Muscle of arm (tissue), 1 donor: ENCODE measurements at regions not wholly inside any gene's neighbourhood (a gene's known extent, or its start where the extent isn't known, plus 50 kb on each side); places are given as distances from the start of the nearest gene placed in this dataset.

Source experiments
- DNase-seq: peaks from one replicate; pipeline ENCODE4 v3.0.0-alpha.2; 2013

DNA sequence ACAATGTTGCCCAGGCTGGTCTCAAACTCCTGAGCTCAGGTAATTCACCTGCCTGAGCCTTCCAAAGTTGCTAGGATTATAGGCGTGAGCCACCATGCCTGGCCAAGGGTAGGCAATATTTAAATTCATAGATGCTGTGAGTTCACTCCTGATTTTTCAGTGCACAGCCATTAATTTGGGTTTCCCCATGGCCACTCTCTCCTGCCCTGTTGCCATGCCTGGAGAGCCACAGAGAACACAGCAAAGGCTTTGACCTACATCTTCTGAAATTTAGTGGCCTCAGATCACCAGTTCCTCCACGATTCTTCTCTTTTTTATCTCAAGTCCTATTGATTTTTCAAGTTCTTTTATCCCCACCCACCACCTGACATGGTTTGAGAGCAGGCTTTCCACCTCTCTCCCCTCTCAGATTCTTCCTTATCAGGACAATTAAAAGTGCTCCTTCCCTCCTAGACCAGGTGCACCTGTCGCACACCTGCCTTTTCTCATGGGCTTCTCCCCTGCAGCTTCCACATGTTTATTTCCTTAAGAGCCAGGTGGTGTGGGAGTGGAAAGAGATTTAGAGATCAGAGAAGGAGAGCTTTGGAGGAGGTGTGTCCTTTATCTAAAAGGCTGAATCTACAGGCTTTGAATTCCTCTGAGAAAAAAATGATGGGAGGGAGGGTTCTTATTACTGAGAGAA, 123.8 kb downstream of the ADRA2A start:
- DNase-seq, result no peak

DNA sequence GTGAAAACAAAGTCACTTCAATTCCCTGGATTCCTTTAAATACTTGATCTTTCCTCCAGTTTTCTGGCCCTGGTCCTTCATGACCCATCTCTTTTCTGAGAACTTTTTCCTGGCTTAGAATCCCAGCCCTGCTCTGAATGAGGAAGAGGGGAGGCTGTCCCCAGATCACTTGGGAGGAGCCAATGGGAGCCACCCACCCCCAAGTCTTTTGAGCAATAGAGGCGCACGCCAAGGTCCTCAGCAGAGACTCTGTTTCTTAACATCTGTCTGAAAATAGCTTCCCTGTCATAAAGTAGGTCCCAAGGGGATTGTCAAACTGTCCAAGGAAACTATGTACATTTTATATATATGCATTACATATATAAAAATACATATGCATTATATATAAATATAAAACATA, 126.8 kb downstream of the ADRA2A start:
- DNase-seq, result no peak

DNA sequence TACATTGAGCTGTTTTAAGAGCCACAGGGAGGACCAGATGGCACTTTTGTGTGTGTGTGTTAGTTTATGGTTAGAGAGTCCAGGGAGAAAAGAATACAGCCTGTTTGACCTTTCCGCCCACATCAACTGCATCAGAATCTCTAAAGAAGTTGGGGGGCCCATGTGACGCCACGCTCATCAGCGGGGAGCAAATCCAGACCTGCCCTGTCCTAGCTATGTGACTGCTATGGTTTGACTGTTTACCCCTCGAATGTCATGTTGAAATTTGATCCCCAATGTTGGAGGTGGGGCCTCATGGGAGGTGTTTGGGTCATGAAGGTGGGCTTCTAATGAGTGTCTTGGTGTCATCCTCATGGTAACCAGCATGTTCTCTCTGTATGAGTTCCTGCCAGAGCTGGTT, 128.0 kb downstream of the ADRA2A start:
- no peak for DNase-seq

DNA sequence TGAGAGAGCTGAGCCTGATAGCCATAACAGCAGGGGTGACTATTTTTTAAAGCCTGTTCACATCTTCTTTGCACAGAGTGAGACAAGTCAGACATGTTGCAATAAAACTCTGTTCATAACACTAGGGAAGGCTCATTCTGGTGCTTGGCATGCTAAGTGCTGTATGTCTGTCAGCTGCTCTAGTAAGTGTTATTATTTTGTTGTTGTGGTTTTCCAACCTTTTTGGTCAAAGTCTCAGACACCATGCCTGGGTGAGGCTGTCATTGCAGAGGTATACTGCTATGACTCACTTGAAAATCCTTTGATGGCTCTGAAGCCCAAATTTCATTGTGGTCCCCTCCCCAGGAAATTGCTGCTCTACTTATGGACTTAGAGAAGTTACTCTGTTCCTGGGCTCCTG, 129.7 kb downstream of the ADRA2A start:
- DNase-seq, result no peak

DNA sequence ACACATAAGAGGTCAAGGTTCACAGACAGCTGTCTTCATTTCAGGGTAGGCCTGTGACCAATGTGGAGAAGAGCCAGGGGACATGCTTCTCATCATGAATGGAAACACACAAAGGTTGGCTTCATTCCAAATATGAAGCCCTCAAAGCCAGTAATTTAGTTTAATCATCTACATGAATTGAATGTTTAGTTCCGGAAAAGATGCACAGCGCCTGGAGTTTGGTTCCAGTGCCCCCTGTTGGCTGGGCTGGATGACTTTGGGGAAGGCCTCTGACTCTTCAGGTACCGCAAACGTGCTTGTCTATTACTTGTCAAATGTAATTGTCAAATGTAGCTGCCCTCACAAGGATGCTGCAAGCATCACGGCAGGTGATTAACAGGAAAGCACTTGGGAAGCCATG, 130.7 kb downstream of the ADRA2A start:
- DNase-seq, result no peak

DNA sequence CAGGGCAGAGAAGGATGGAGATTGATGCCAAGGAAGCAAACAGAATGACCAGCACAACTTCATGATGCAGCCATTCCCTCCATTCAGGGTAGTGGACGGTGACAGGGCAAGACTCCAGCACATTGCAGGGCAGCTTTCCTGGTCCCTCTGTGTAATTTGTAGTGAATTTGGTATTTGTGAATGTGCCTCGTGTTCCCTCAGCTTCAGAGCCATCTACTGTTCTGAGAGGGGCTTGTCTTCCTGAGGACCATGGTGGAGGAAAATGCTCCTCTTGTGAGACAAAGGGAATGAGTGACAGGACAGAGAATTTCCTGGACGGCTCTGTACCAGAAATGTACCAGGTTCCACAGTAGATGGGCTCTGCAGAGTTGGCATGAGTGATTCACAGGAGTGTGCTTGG, 132.1 kb downstream of the ADRA2A start:
- DNase-seq, result no peak

DNA sequence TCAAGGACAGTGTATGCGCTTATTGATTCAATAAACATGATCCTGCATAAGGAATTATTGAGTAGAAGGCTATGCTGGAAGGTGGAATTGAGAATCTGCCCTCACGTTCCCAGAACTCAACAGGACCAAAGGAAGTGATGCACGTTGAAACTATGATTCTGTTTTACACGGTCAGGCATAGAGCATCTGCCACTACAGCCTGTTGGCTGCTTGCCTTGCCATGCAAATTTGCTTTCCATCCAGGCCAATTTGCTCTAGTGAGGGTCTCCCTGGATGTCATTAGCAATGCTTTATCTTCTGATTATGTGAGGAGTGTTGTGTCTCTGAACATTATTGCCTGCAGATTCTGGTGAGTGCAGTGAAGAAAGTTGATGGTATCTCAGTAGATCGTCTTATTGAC, 132.9 kb downstream of the ADRA2A start:
- DNase-seq, result no peak

DNA sequence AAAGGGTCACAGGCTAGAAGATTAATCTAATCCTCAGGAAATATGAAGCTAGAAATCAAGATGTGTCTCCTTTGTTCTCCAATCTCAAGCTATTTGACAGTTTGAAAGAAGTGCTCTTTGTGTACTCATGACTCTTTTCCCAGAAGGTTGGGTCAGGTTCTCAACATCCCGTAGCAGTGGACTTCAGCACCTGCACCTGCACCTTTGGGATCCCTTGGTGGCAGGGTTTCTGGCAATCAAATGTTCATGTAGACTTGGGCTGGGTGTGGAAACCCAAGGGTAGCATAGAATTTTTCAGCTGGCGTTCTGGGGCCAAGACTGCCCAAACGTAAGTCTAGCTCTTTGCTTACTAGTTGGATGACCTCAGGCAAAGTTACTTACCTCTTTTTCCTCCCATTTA, 134.4 kb downstream of the ADRA2A start:
- no peak for DNase-seq

DNA sequence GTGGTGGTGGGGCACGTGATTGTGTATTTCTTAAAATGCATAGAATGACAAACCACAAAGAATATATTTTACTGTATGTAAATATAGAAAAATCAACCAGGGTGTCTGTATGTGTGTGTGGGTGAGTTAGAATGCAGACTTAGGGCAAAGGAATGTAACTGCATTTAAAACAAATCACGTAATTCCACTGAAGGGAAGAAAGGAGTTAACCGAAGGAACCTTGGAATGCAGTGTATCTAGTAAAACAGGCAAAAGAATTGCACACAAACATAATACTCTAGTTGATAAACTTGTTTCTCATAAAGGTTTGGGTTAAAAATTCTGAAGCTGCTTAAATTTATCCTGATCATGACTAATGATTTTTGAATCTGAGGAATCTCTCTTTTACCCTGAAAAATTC, 134.9 kb downstream of the ADRA2A start:
- no peak for DNase-seq

DNA sequence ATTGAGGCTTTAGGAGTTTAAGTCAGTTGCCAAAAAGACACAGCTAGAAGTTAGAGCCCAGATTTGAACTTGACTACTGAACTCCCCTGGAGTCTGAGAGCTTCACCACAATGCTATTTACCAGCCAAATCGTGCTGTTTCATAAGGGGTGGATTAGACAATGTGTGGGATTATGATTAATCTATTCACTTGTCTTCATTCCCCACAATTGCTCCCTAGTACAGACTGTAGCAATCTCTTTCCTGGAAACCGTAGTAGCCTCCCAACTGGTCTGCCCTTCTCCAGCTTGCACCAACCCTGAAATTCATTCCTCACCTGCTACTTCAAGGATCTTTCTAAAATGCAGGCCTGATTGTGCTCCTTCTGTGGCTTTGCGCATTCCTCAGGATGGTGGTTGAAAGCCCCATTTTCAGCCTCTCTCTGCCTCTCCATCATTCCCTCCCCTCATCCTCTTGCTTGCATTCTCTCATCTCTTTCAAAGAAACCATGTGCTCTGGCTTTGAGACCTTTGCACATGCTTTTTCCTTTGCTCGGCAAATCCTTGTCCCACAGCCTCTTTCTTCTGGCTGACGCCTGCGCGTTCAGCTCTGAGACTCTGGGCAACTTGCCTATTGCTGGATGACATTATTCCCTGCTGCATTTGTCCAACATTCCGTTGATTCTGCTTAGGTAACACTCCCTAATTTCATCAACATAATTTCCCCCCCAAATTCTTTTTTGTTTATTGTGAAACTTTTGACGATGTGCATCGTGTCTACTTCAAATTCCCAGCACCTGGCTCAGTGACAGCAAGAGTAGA, 145.1 kb downstream of the ADRA2A start:
- no peak for DNase-seq

DNA sequence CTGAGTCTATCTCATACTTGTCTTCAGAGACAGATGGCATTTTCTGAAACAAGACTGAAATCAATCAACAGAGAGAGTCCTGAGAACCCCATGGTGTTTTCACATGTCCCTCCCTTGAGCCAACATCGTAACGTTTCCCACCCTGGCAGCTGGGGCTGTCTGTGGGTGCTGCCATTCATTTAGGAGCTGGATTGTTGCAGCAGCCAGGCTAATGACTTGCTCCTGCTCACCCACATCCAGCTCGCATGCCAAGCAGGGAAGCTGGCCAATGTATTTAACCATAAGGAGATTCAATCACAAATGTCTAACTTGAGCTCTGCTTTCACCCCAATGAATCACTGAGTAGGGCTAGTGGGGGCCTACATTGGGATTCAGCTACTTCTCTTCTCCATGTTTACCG, 146.1 kb downstream of the ADRA2A start:
- DNase-seq, result no peak

DNA sequence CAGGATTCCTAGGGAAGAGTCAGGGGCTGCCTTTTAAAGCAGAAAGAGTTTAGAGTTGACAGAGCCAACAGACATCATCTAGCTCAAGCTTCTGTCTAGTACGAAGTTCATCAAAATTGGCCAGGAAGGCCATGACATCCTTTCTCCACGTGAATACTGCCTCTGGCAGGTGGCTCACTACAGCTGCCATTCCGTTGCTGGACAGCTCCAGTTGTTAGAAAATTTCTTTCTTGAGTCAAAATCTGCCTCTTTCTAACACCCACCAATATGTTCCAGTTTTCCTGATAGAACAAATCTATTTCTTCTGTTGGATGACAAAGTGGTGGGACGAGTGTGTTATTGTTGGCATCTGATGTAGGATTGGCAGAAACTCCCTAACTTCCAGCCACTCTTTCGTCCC, 154.9 kb downstream of the ADRA2A start:
- DNase-seq, result no peak

DNA sequence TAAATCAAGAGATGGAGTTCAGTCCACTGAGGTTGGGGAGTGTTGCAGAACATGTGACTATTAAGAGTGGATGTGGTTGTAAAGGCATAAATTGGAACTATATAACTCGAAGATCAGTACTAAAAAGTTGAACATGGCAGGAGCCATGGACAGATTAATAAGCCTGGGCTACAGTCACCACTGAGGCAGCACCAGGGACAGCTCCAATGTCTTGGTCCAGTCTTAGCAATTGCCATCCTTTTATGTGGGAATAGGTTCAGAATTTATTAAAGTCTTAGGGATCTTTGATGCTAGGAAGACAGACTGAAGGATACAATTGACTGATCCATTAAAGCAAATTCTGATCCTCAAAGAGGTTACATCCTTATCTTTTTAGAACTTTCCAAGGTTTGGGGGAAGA, 156.6 kb downstream of the ADRA2A start:
- no peak for DNase-seq

DNA sequence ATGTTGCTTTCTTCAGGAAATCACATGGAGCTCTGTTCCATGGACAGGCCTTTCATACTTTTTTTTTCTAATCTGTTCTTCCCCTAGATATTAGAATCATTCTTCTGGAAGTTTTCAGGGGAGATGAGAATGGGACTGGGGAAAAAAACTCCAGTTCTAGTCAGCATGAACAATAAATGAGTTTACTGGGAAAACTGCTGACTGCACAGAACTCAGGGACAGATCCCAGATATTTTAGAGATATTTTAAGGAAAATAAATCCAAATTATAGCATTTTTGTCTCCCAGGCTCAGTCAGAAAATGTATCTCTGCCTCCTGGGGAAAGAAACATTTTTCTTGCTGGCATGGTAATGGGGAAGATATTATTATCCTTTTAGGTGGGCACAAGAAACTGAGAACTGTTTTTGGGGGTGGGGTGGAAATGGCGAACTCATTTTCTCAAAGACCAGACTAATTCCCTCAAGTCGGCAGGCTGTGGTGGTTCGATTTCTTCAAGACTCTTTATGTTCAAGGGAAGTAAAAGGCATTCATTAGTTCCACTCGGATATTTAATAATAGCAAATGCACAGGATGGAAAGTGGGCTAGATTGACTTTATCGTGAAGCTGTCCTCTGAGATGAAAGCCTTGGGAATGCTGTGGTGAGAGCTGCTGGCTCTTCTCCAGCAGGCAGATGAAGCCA, 157.5 kb downstream of the ADRA2A start:
- DNase-seq, result no peak

DNA sequence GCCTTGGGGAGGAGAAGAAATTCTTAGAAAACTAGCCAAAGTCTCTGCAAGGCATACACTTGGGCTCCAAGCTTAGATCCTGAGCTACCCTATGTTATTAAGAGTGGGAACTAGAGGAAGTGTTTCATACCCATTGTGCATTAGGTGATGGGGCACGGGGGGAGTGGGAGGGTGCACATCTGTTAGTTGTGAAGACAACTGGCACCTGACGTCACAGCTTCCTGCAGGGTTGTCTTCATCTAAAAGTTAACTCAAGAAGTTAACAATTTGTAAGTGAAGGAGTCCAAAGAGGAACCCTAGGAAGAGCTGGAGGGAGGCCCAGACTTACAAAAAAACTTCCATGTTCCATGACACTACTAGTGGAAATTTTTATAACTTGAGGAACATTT, 158.1 kb downstream of the ADRA2A start:
- no peak for DNase-seq

DNA sequence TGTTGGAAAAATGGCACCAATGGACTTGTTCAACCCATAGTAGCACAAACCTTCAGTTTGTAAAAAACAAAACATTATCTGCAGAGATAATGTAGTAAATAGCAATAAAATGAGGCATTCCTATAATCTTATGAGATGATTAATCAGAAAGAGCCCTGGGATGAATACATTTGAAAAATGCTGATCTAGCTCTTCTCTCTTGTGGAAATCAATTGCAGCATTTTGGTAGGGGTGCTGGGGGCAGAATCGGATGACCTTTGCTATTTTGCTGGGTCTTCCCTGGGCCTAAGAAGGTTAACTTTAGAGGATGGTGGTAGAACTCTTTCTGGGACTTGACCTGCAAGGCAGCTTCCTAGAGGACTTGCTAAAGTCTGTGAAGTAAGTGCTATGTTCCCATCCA, 163.5 kb downstream of the ADRA2A start:
- no peak for DNase-seq

DNA sequence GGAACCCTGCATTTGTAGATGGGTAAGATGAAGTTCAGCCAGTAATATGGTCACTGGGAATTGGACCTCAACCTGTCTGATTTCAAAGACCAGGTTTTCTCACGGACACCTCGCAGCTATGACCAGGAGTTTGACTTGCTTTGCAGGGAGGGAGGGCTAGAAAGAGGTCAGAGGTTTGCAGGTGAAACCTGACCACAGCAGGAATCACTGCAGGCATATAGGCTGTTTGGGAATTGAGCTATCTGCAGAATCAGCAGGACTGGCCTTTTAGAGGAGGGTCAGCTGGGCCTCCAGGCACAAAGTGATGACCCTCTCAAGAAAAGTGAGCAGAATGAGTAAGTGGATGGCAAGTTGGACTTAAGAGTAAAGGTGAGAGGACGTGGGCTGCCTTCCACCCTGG, 166.3 kb downstream of the ADRA2A start:
- no peak for DNase-seq

DNA sequence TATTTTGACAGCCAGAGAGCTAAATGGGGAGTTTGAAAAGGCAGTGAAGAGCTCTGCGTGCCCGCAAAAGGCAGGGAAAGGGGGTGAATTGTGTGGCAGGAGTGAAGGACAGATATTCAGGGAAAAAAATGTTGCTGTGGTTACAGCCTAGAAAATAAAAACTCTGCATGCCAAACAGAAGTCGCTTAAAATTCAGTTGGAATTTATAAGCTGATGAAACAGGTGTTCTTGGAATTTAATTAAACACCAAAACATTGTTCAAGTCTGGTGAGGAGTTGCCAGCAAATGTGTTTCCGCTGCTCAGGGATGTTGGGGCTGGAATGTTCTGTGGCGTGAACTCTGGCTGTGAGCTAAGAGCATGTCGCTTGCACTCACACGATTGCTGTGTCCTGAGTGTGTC, 169.3 kb downstream of the ADRA2A start:
- no peak for DNase-seq

DNA sequence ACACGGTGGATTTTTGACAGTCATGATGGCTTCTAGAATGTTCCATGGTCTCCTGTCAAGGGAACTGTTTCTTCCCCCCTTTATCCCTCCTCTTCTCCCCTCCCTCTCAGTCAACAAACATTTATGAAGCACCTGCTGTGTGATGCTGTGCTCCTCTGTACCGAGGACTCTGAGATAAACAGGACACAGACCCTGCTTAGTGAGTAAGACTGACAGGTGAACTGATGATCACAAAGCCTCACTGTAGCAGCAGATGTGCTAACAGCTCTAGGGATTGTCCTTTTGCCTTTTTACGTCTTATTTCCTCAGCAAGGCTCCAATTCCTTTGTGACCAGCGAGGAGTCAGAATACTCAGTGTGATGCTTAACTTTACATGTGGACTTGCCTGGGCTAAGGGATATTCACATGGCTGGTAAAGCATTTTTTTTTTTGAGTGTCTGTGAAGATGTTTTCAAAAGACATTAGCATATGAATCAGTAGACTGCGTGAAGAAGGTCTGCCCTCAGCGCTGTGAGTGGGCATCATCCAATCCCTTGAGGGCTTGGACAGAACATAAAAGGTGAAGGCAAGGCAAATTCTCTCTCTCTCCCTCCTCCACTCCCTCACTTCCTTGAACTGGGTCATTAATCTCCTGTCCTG, 170.1 kb downstream of the ADRA2A start:
- DNase-seq, result no peak

DNA sequence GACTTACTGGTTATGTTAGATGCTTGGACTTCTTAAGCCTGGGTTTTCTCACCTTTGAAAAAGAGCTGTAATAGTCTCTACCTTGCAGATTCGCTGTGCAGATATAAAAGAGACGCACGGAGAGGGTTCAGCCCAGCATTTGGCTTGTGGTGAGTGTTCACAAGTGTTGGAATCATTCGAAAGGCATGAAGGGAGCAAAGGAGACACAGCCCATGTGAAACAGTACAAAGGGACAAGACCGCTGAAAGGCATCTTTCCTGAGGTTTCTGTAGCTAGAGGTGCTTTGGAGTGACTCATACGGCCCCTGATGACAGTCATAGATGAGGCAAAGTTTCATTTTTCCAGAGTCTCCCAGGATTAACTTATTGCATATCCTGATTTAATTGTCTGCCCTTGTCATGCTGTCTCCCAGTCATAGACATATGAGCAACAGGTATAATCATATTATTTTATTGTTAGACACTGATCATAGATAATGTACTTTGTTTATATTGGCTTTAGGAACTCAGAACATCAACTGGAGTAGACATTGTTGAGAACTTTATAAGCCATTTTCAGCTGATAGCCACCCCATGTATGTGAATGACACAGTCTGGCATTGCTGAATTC, 171.1 kb downstream of the ADRA2A start:
- DNase-seq, result no peak

DNA sequence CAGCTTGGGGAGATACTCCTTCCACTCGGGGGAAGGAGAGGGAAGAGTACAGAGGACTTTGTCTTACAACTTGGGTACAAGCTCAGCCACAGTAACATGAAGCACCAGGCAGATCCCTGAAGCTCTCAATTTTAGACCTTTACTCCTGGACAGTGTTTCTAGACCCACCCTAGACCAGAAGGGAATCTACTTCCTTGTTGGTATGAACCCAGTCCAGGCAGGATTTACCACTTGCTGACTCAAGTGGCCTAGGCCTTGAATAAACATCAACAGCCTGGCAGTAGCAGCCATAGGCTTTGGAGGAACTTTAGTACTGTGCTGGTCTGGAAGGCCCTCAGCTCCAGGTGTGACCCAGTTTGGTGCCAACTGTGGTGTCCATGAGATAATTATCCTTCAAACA, 173.1 kb downstream of the ADRA2A start:
- no peak for DNase-seq

DNA sequence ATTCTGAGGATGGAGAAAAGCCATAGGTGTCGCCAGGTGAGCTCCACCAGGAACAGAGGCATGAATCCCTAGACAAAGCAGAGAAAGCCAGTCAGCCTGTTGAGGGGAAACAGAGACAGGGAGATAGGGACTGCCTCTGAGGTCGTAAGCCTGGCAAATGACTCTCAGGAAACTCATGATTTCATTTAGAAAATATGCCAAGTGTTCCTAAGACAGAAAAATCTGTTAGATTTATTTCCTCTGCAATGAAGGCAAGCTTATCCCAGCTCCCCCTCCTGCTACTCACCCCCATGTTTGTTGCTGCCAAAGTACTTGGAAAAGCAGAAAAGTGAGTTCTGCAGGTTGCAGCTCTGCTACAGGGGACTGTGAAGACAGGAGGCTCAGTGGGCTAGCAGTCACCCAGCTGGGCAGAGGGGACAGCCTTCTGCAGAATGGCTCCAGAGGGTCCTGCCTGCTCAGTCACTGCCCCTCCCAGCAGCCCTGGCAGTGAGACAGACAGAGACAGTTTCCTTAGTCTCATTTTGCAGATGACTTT, 184.3 kb downstream of the ADRA2A start:
- DNase-seq, result no peak
